GM12873 (cell line): ENCODE measurements at regions not wholly inside any gene's neighbourhood (a gene's known extent, or its start where the extent isn't known, plus 50 kb on each side); places are given as distances from the start of the nearest gene placed in this dataset.

Experiments
- TF ChIP-seq, protein P1 (sequence below): IDR thresholded peaks from 2 replicates; pipeline ENCODE4 v1.5.1; 2012; ENCODE audit warnings: low read depth, mild to moderate bottlenecking, moderate library complexity, low read length, control low read depth; ENCODE audit not compliant: insufficient read depth; ENCODE audit errors: missing control alignments

DNA sequence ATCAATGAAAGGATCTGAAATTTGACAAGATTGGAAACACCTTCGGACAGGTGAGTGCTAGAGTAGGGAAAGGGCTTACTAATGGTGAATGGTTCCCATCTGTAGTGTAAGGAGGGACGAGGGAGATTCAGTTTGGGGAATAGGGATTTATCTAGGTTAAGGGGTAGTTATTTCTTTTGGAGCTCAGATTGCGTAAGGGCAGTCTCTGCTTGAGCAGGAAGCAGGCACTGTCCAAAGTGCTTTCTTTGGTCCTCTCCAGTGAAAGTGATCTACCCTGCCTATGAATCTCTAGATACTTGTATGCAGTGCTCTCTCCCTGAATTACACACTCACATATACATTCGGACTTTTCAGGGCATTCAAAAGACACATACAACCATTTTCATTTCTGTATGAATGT is 272.9 kb upstream of the FIGN start:
- TF ChIP-seq, protein P1, sequence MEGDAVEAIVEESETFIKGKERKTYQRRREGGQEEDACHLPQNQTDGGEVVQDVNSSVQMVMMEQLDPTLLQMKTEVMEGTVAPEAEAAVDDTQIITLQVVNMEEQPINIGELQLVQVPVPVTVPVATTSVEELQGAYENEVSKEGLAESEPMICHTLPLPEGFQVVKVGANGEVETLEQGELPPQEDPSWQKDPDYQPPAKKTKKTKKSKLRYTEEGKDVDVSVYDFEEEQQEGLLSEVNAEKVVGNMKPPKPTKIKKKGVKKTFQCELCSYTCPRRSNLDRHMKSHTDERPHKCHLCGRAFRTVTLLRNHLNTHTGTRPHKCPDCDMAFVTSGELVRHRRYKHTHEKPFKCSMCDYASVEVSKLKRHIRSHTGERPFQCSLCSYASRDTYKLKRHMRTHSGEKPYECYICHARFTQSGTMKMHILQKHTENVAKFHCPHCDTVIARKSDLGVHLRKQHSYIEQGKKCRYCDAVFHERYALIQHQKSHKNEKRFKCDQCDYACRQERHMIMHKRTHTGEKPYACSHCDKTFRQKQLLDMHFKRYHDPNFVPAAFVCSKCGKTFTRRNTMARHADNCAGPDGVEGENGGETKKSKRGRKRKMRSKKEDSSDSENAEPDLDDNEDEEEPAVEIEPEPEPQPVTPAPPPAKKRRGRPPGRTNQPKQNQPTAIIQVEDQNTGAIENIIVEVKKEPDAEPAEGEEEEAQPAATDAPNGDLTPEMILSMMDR: no peak

DNA sequence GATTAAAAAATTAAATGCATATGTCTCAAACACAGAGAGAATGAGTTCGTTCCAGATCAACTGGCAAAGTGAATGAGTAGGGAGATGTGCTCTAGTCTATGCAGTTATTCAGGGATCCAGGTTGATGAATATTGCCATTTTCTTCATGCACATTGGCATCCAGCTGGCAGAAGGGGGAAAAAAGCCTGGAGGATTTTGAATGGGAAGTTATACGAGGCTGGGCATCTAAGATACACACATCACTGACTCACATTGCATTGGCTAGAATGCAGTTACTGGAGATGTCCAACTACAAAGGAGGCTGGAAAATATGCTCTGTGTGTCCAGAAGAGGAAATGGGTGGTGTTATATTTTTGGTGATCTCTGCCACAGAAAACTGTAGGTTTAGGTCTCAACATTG is 270.9 kb upstream of the FIGN start:
- TF ChIP-seq, protein P1: no peak

DNA sequence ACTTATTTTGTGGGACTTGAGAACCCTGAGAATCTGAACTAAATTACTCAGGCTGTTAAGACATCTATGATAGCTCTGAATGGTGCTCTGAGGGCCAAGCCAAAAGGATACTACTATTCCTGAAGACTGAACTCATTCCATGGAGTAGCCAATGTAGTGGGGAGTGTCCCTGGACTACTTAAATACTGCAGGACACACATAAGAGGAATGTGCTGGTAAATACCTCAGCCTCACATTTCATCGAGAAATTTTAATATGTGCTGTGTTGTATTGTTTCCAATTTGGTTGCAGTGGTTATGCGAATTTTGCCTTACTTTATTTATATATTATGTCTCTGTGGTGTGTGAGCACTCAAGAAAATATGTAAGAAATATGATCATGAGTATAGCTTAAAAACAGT is 264.4 kb upstream of the FIGN start:
- TF ChIP-seq, protein P1: no peak

DNA sequence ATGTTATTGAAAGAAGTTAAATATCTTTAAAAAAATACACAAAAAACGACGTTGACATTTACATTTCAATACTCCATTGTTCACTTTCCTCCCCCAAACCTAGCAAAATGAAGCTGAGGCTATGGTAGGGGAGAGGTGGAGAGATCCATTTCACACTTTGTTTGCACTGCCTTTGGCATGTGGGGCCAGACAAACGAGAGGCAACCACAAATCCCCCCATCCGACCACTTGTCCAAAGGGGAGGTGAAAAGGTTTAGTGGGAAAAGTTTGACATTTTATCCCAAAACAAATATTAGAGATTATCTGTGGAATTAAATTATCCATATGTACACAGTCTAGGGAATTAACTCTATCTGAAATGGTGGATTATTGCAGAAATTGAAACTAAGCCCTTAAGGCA is 261.7 kb upstream of the FIGN start:
- TF ChIP-seq, protein P1: no peak

DNA sequence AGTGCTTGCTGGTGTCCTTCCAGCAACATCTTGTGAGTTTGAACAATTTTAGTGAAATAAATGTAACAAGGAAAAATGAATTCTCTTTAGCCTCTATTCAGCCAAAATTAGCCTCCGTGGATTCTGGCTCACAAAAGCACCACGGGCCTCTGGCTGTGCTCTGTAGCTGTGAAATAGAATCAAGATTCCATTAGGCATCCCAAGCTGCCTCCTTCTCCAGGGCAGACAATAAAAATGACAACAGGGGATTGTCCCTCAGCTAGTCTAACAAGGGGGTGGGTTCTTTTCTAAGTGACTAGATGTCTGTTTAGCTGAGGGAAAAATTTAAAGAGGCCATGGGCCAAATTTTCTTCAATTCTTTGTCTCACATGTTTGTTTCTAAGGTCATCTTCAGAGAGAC is 254.7 kb upstream of the FIGN start:
- TF ChIP-seq, protein P1: no peak

DNA sequence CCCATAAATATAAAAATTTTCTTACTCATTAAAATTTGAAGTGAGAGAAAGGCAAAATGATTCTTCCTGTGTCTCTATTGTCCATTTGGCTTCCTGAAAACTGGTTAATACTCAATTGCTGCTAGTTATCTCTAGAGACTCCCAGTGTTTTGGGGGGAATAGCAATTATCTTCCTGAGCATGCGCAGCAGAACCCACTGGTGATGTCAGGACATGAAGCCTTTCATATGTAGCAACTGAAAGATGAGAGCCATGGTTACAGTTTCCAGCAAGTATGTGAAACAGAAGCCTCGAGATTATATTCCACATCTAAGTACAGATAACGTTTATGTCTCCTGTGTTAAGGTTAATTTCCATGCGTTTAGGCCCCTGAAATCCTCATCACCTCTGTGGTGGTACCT is 254.3 kb upstream of the FIGN start:
- TF ChIP-seq, protein P1: no peak

DNA sequence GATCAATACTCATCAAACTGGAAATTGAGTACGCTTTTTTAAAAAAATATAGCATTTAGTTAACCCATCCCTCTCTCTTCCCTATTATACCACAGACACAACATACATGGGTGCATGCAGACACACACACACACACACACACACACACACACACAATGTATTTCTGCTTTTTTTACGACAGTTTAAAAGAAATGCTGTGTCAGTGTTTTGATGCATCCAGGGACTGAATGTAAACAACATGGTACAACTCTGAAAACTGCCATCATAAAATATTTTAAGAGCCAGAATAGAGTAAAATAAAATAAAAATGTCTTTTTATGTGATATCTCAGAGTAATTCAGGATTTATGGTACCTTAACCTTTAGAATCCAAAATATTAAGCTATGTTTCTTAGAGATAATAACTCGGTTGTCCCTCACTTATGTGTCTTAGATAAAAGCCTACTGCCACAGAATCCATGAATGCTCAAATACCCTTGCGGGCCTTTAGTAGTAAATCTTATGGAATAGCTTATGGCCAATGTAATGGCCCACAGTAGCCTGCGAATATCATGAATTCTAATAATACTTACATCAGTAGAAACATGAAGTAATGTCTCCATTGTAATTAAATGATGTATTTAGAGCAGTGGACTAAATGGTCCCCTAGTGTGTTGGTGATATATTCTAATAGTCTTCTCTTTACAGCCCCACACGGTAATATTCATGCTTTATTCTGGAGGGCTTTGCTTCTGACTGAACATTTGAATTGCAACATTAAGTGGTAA is 251.6 kb upstream of the FIGN start:
- TF ChIP-seq, protein P1: no peak
